HL-60 (cell line): ENCODE measurements at regions not wholly inside any gene's neighbourhood (a gene's known extent, or its start where the extent isn't known, plus 50 kb on each side); places are given as distances from the start of the nearest gene placed in this dataset.

ENCODE experiments used
- GABPA ChIP-seq: IDR thresholded peaks from 2 replicates; pipeline ENCODE4 v1.6.1; 2012; ENCODE audit warnings: low read depth
- POLR2AphosphoS5 ChIP-seq: IDR thresholded peaks from 2 replicates; pipeline ENCODE4 v1.6.1; 2012; ENCODE audit warnings: low read depth
- SPI1 ChIP-seq: IDR thresholded peaks from 2 replicates; pipeline ENCODE4 v1.6.1; 2012; ENCODE audit warnings: low read depth, mild to moderate bottlenecking, borderline replicate concordance
- TF ChIP-seq, protein P1 (sequence below): IDR thresholded peaks from one replicate; pipeline ENCODE4 v1.5.1; 2011; ENCODE audit warnings: low read length, control low read depth, inconsistent platforms; ENCODE audit not compliant: insufficient read depth
- TF ChIP-seq, protein P2 (sequence below): IDR thresholded peaks from 2 replicates; pipeline ENCODE4 v1.6.1; 2012; ENCODE audit warnings: low read depth; ENCODE audit not compliant: insufficient replicate concordance

DNA sequence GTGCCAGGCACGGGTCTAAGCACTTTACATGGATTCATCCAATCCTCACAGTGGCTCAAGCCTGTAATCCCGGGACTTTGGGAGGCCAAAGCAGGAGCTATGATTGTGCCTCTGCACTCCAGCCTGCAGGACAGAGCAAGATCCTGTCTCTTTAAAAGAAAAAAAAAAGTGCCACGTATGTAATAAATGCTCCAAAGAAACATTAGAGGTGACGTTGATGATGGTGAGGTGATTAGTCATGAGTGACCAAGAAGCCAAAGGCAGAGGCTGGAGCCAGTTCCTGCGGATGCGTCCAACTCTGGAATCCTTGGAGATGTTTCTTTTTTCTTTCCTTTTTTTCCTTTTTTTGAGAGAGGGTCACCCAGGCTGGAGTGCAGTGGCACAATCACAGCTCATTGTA is 59.4 kb upstream of the SIAH1 start:
- TF ChIP-seq, protein P1, sequence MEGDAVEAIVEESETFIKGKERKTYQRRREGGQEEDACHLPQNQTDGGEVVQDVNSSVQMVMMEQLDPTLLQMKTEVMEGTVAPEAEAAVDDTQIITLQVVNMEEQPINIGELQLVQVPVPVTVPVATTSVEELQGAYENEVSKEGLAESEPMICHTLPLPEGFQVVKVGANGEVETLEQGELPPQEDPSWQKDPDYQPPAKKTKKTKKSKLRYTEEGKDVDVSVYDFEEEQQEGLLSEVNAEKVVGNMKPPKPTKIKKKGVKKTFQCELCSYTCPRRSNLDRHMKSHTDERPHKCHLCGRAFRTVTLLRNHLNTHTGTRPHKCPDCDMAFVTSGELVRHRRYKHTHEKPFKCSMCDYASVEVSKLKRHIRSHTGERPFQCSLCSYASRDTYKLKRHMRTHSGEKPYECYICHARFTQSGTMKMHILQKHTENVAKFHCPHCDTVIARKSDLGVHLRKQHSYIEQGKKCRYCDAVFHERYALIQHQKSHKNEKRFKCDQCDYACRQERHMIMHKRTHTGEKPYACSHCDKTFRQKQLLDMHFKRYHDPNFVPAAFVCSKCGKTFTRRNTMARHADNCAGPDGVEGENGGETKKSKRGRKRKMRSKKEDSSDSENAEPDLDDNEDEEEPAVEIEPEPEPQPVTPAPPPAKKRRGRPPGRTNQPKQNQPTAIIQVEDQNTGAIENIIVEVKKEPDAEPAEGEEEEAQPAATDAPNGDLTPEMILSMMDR = no peak
- no peak for TF ChIP-seq POLR2AphosphoS5
- TF ChIP-seq GABPA = no peak
- TF ChIP-seq, protein P2, sequence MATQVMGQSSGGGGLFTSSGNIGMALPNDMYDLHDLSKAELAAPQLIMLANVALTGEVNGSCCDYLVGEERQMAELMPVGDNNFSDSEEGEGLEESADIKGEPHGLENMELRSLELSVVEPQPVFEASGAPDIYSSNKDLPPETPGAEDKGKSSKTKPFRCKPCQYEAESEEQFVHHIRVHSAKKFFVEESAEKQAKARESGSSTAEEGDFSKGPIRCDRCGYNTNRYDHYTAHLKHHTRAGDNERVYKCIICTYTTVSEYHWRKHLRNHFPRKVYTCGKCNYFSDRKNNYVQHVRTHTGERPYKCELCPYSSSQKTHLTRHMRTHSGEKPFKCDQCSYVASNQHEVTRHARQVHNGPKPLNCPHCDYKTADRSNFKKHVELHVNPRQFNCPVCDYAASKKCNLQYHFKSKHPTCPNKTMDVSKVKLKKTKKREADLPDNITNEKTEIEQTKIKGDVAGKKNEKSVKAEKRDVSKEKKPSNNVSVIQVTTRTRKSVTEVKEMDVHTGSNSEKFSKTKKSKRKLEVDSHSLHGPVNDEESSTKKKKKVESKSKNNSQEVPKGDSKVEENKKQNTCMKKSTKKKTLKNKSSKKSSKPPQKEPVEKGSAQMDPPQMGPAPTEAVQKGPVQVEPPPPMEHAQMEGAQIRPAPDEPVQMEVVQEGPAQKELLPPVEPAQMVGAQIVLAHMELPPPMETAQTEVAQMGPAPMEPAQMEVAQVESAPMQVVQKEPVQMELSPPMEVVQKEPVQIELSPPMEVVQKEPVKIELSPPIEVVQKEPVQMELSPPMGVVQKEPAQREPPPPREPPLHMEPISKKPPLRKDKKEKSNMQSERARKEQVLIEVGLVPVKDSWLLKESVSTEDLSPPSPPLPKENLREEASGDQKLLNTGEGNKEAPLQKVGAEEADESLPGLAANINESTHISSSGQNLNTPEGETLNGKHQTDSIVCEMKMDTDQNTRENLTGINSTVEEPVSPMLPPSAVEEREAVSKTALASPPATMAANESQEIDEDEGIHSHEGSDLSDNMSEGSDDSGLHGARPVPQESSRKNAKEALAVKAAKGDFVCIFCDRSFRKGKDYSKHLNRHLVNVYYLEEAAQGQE = no peak
- no peak for TF ChIP-seq SPI1
